HG02678 (cell line): ENCODE measurements at regions not wholly inside any gene's neighbourhood (a gene's known extent, or its start where the extent isn't known, plus 50 kb on each side); places are given as distances from the start of the nearest gene placed in this dataset.

Source experiments
- ATAC-seq: cut with Tn5 transposase; IDR thresholded peaks from one replicate; pipeline ENCODE4 v1.9.1; 2021; ENCODE audit warnings: mild to moderate bottlenecking, moderate library complexity; ENCODE audit not compliant: unreplicated experiment

DNA sequence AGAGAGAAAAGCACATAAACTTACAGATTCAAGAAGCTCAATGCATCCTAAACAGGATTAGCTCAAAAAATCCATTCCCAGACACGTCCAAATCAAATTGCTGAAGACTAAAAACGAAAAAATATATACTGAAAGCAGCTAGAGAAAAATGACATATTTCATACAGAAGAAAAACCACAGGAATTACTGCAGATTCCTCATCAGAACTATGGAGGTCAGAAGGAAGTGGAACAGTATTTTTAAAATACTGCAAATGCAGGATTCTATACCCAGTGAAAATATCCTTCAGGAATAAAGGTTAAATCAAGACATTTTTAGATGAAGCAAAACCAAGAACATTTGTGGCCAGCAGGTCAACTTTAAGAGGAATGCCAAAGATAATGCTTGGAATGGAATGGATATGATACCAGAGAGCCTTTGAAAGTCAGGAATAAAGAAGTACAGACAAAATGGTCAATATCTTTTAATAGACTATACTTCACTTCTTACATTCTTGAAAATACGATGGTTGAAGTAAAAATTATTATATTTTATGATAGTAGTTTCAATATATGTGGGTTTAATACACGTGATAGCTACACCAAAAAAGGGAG lies 352.9 kb downstream of the CTTN start:
- no peak for ATAC-seq

DNA sequence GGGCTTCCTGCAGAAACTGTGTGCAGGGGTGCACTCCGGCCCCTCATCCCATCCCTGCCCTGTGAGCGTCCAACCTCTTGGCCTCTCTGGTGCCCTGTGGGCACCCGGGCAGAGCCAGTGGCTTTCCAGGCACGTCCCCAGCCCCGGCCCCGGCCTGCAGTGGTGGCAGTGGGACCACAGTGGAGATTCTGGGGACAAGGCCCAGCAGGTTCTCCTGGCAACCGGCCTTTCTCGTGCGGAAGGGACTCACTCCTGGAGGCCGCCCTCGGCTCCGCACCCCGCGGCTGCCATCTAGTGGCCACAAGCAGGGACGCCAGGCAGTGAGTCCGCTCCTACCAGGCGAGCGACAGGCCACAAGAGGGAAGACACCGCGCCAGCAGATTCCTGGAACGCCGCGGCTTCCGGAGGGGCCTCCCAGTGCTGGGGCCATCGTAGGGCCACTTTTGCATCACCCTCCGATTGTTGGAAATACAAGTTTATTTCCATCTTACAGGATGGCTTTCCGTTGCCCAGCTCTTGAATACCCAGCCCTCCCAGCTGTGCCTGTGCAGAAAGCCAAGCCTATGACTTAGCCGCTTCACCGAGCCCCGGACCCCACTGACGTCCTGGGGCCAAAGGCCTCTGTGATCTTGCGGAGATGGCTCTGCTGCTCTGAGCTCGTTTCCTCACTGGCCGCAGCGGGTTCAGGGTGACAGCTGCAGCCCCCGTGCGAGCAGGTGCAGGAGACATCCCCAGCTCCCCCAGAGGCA lies 357.3 kb downstream of the CTTN start:
- peak; percentile 58 for ATAC-seq

DNA sequence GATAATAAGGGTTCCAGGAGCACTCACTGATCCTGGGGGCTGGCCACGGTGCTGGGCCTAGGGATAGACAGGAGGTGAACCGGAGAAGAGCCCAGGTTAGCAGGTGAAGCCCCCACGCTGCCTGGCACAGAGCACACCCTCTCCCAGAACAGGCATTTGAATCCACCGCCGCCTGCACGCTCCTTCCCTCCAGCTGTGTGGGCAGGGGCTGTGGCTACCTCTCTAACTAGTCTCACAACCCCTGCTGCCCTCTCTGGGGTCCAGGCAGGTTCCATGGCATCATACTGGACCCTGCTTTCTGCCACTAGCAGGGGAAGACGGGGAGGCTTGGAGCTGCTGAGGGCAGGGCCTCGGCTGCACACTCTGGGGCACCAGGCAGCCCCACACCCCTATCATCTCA lies 358.0 kb downstream of the CTTN start:
- no peak for ATAC-seq

DNA sequence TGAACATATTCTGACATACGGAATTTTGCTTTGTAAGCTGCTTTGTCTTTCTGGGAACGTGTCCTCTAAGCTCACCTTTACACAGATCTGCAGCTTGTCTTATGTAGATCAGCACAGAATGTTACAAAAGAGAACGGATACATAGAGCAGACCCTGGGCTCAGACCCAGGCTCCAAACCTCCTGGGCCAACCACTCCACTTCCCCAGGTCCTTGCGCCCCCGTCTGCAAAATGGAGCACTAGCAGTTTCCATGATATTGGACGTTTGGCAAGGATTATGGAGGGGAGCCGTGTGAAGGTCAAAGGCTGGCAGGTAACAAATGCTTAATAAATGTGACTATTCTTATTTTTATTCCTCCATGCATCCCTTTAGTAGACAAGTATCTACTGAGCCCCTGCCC lies 358.4 kb downstream of the CTTN start:
- no peak for ATAC-seq

DNA sequence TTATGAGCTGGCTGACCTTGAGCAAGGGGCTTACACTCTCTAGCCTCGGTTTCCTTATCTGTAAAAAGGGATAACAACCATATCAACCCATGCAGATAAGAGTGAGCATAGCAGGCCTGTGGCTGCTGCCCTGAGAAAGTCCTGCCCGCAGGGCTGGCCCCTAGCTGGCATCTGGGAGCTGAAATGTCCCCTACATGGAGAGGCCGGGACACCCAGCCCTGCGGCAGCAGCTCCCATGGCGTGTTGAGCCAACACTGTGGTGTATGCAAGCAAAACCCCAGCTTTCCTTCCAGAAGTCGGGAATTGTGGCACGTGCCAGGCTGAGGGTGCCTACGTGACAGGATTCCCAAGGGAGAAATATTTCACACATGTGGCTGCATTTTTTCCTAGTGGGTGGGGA lies 358.9 kb downstream of the CTTN start:
- ATAC-seq, result no peak

DNA sequence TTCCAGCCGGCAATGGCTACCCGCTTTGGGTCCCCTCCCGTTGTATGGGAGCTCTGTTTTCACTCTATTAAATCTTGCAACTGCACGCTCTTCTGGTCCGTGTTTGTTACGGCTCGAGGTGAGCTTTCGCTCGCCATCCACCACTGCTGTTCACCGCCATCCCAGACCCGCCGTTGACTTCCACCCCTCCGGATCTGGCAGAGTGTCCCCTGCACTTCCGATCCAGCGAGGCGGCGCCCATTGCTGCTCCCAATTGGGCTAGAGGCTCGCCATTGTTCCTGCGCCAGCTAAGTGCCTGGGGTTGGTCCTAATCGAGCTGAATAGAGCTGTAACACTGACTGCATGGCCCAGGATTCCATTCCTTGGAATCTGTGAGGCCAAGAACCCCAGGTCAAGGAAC lies 359.9 kb downstream of the CTTN start:
- ATAC-seq, result no peak

DNA sequence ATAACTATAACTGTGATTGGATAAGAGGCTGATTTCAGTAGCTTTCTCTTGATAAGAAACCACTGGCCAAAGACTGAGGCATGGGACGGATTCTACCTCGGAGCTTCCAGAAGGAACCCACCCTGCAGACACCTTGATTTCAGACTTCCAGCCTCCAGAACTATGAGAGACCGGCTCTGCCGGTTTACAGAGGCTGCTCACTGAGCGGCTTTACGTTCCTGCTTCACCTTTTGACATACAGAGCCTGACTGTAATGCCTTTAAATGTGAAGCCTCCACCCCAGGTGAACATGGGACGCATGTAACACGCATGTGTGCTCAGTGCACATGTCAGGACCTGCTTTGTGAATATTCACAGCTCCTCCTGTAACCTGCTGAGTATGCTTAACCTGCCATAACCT lies 361.5 kb downstream of the CTTN start:
- ATAC-seq, result no peak

DNA sequence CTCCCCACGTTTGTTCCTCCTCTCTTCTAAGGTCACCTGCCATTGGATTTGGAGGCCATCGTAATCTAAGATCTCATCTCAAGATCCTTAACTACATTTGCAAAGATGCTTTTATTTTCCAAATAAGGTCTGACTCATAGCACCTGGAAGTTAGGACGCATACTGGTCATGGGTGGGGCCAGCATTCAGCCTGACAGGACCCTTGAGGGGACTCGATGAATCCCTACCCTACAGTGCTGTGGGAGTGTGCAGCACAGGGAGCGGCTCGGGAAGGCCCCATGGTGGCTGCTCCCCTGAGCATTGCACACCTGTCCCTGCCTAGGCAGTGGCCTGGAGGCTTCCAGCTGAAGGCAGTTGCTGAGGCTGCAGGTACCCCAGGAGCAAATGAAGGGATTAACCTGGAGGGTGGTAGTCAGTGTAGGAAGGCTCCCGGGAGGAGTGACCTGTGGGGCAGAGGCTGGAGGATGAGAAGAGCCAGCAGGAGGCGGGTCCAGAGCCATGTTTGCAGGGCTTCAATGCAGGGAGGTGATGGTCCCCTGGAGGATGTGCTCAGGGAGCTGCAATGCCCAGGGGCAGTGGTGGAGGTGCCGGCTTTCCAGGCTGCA lies 362.2 kb downstream of the CTTN start:
- no peak for ATAC-seq

DNA sequence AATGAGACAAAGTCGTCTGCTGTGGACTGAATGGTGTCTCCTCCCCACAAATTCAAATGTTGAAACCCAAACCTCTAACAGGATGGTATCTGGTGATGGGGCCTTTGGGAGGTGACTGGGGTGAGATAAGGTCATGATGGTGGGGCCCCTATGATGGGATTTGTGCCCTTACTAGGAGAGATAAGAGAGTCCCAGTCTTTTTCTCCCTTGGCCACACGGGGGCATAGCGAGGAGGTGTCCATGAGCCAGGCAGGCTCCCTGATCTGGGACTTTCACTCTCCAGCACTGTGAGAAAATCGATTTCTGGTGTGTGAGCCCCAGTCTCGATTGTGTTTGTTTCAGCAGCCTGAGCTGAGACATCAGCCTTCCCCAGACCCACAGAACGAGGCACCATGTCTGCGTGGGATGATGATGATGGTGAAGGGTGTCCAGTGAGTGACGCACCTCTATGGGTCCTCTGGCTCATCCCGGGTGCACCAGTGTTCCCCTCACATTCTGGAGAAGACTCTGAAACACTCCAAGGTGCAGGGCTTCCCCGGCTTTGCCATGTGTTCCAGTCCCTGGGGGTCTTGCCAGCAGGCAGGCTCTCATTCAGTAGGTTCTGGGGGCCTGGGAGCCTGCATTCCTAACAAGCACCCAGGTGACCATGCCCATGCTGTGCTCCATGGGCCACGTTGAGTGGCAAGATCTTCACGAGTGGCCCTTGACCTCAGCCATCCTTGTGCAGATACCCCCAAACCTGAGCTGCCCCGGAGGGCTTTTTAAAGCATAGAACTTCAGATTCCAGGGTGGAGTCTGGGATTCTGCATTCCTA lies 363.0 kb downstream of the CTTN start:
- no peak for ATAC-seq

DNA sequence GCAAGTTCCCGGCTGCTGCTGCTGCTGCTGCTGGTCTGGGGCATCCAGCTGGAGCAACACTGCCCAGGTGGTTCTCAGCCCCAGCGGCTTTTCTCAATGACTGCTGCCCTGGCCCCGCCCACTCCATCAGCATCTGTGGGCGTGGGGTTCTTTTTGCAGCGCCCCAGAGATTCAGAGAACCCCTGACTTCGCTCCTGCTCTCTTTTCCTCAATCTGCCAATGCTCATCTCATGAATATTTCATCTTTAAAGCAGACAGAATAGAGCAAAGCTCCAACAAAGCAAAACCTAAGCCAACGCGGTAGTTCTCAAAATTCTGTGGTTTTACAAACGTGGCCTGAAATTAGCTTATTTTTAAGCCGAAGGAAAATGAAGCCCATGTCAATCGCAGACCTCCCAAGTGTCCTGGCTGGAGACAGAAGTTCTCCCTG lies 363.6 kb downstream of the CTTN start:
- ATAC-seq, result no peak

DNA sequence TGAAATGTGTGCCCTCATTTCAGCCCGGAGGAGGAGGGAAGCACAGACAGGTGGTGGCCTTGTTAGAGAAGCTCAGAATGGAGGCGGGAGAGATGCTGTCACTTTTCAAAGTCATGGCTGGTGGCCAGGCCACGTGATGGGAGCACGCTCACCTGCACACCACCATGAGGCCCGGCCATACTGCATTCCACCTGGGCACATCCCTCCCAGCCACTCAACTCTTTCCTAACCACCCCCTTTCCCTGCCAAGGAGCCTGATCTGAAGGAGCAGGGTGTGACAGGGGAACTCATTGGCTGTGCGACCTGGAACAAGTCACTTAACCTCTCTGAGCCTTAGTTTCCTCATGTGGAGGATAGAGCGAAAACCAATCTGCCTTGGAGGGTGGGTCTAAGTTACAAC lies 364.5 kb downstream of the CTTN start:
- ATAC-seq, result no peak

DNA sequence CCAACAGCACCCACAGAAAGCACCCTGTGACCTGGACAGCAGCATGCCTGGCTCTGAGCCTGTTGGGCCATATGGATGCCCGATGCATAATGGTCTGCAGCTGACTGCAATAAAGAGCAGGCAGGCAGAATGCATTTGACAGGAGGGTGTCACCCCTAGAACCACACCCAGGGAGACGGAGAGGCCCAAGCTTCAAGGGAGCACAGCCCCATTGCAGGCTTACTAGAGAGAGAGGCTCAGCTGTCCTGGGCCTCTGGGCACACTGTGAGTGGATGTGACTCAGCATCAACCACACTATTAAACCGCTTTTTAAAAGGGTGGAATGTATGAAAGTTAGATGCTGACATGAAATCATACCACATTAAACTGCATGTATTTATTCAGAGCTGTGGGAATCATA lies 365.3 kb downstream of the CTTN start:
- ATAC-seq, result no peak

DNA sequence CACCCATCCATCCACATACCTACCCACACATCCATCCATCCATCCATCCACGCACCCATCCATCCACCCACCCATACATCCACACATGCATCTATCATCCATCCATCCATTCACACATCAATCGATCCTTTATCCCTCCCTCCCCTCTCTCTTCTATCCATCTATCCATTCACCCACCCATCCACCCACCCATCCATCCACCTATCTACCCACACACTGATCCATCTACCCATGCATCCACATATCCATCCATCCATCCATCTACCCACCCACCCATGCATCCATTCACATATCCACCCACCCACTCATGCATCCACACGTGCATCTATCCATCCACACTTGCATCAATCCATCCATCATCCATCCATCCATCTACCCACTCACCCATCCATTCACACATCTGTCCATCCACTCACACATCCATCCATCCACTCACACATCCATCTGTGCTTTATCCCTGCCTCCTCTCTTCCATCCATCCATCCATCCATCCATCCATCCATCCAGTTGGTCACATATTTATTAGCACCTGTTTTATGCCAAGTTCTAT lies 366.1 kb downstream of the CTTN start:
- ATAC-seq, result no peak

DNA sequence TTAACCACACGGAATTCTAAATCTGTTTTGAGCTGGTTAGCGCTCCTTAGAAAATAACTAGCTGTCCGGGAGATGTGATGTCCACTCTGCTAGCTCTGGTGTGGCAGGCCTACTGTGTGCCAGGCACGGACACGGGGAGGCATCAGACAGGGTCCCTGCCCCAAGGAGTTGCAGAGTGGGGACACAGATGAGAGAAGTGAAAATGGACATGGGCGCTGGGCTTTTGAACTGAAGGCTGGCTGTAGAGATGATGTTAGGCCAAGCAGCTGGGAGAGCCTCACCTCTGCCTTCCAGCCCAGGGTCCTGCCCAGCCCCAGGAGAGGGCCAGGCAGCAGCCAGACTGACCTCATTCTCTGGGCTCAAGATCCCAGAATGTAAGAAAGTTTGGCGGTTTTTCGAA lies 368.6 kb downstream of the CTTN start:
- ATAC-seq, result no peak

DNA sequence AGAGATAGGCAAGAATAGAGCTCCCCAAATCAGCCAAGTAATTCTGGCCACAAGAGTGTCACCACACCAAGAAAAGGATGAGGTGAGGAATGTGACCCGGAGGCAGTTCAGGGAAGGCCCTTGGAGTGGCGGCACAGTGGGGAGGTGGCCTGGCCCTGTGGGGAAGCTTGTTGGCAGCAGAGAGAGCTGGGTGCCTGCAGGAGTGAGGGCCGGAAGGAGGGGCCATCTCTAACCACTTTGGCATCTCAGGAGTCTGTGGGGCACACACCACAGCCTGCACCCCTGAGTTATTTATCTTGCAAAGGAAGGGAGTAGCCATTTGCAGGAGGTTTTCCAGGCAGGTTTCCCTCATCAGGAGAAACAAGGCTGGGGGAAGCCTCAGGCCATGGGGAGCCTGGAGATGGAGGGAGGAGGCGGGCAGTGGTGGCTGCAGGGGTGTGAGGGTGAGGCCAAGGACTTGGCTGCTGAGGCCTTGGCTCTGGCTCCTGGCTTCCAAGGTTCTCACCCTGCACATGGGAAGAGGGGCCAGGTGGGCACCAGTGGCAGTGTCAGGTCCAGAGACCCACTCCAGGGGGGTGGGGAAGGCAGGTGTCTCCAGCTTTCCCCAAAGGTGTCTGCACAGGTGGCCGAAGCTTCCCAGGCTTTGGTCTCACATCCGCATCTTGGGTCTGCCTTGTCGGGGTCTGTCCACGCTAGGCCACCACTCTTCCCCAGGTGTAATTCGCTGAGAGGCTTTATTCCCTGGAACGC lies 370.2 kb downstream of the CTTN start:
- no peak for ATAC-seq

DNA sequence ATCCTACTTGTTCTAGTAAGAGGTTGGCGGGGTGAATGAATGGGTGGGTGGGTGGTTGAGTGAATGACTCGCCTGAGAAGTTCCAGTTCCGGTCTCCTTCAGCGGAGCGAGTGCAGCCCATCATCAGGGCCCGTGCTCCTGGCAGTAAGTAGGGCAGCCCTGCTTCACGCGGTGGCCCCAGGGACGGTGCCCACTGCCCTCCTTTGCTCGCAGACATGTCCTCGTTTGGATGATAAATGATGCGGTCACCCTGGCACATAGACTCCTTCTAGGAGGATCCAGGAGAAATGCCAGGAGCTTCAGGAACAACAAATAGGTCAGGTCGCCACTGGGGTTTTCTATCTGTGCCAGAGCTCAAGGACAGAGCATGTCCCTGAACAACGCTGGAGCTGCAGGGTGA lies 370.8 kb downstream of the CTTN start:
- no peak for ATAC-seq

DNA sequence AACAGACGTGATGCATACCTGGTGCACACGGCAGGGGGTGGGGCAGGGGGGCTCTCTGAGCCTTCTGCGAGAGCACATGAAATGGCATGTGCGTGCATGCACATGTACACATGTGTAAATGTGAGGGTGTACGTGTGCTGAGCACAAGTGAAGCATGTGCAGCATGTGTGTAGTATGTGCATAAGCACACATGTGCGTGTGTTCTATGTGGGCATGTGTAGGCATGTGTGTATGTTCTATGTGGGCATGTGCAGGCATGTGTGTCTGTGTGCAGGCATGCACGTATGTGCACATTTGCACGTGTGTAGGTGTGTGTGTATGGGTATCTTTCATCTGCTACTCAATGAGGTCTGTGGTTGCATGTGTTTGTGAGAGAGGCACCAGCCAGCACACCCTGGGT lies 371.2 kb downstream of the CTTN start:
- ATAC-seq, result no peak

DNA sequence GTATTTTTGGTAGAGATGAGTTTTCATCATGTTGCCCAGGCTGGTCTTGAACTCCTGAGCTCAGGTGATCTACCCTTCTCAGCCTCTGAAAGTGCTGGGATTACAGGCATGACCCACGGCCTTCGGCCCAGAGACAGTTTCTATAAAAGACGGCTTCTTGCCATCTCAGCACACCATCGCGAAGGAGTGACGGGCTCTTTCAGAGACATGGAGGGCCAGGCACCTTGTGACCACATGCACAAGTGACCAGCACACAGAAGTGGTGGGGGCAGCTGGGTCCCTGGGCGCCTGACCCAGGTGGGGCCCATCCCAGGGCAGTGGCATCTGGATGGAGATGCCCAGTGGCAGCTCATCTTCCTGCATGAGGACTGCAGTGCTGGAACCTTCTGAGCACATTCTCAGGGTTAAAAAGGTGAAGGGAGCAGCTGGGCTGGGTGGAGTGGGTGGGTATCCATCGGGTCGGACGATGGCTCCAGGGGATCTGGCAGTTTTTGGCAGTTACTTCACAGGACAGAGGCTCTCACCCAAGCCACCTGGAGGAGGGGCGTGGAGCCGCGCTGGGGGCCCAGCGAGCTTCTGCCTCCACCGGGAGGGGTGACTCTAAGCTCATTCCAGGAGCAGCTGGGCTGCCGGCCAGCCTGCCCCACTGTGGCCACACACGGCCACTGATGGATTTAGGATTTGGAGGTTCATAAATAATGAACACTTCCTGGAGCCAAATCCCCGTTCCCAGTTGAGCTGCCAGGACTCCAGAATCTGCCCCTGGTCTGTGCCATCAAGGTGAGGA lies 373.0 kb downstream of the CTTN start:
- ATAC-seq, result no peak

DNA sequence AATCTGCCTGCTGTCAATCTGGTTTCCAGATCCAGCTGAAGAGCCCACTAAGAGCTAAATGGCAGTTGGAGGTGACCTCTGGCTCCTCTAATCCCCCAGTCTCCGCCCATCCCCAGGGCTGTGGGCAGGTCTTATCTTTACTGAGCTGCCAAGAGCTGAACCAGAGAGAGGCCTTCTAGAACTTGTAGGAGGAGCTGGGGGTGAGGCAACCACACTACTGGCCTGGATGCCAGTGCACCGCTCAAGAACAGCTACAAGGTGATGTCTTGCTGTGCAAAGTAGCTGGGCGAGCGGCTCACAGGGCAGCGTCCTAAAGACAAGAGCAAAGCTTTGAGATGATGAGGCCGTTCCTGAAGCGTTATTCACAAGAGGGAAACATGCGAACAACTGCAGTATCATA lies 374.6 kb downstream of the CTTN start:
- no peak for ATAC-seq
